PC-3 (cell line): ENCODE measurements at regions not wholly inside any gene's neighbourhood (a gene's known extent, or its start where the extent isn't known, plus 50 kb on each side); places are given as distances from the start of the nearest gene placed in this dataset.

ENCODE experiments used
- ATAC-seq: fragments of 200-7000 bp; cut with Tn5 transposase; 2 replicates; pipeline ENCODE4 v1.9.1; 2020; ENCODE audit warnings: mild to moderate bottlenecking, moderate library complexity
- BruUV-seq: library from RNA; stranded (reverse); fragments of 400-500 nt; replicated peaks from 2 replicates; lab custom pipeline; 2021; lab: Mats Ljungman, UMichigan
- CTCF ChIA-PET: fragments of 300-600 bp; sonication (Branson Sonifier 250); formaldehyde crosslinking; loops from one replicate; lab custom pipeline; 2022; ENCODE audit warnings: antibody characterized with exemption; lab: Charles Lee
- POLR2A ChIA-PET: fragments of 300-600 bp; sonication (Branson Sonifier 250); formaldehyde crosslinking; loops from one replicate; lab custom pipeline; 2022; ENCODE audit warnings: antibody characterized with exemption; ENCODE audit not compliant: unreplicated experiment; lab: Charles Lee
- DNase-seq: peaks from one replicate; pipeline ENCODE4 v3.0.0-alpha.2; 2015
- H2AFZ ChIP-seq: fragments of 300-600 bp; sonication (generic); 2 replicates; pipeline ENCODE4 v1.6.0; 2016; ENCODE audit warnings: antibody characterized with exemption, low read length
- H3F3A ChIP-seq: fragments of 300-600 bp; sonication (generic); one replicate; pipeline ENCODE4 v1.6.0; 2017; ENCODE audit warnings: antibody characterized with exemption, low read length, control low read depth, mild to moderate bottlenecking; ENCODE audit not compliant: unreplicated experiment
- H3K27ac ChIP-seq: fragments of 300-600 bp; sonication (generic); 2 replicates; pipeline ENCODE4 v1.5.1; 2016; ENCODE audit warnings: mild to moderate bottlenecking, low read length
- H3K27me3 ChIP-seq: fragments of 300-600 bp; sonication (generic); 2 replicates; pipeline ENCODE4 v1.6.1; 2016; ENCODE audit warnings: low read length, mixed read lengths
- H3K36me3 ChIP-seq: fragments of 300-600 bp; sonication (generic); 2 replicates; pipeline ENCODE4 v1.6.1; 2016; ENCODE audit warnings: low read depth, mixed run types, low read length, mixed read lengths
- H3K4me1 ChIP-seq: fragments of 300-600 bp; sonication (generic); 2 replicates; pipeline ENCODE4 v1.5.1; 2016; ENCODE audit warnings: low read length; ENCODE audit not compliant: insufficient read depth
- H3K4me2 ChIP-seq: fragments of 300-600 bp; sonication (generic); 2 replicates; pipeline ENCODE4 v1.6.0; 2016; ENCODE audit warnings: low read length
- H3K4me3 ChIP-seq: fragments of 300-600 bp; sonication (generic); 2 replicates; pipeline ENCODE4 v1.5.1; 2016; ENCODE audit warnings: mild to moderate bottlenecking, low read length, mixed read lengths
- H3K79me2 ChIP-seq: fragments of 300-600 bp; sonication (generic); 2 replicates; pipeline ENCODE4 v1.6.1; 2017; ENCODE audit warnings: low read length, mixed read lengths
- H3K9ac ChIP-seq: fragments of 300-600 bp; sonication (generic); 2 replicates; pipeline ENCODE4 v1.6.0; 2016; ENCODE audit warnings: mild to moderate bottlenecking, low read length
- H3K9me2 ChIP-seq: fragments of 300-600 bp; sonication (generic); replicated peaks from 2 replicates; pipeline ENCODE4 v1.6.1; 2016; ENCODE audit warnings: mixed run types, low read length, mixed read lengths
- H3K9me3 ChIP-seq: fragments of 300-600 bp; sonication (generic); 2 replicates; pipeline ENCODE4 v1.6.1; 2016; ENCODE audit warnings: low read length, mixed read lengths
- H4K20me1 ChIP-seq: fragments of 300-600 bp; sonication (generic); 2 replicates; pipeline ENCODE4 v1.6.1; 2016; ENCODE audit warnings: low read length, mixed read lengths
- EZH2 ChIP-seq: fragments of 300-600 bp; sonication (generic); IDR thresholded peaks from one replicate; pipeline ENCODE4 v1.6.1; 2017; ENCODE audit warnings: antibody characterized with exemption, mild to moderate bottlenecking, low read length; ENCODE audit not compliant: unreplicated experiment
- EZH2phosphoT487 ChIP-seq: fragments of 300-600 bp; sonication (generic); IDR thresholded peaks from 2 replicates; pipeline ENCODE4 v1.6.1; 2018; ENCODE audit warnings: mild to moderate bottlenecking, antibody characterized with exemption, low read length, borderline replicate concordance
- intact Hi-C: fragments of 100-400 bp; cut with micrococcal nuclease; formaldehyde crosslinking; loops from 2 replicates; pipeline ENCODE4 v1.9.0; 2023
- TF ChIP-seq, protein P1 (sequence below): fragments of 300-600 bp; sonication (generic); conservative IDR thresholded peaks from 2 replicates; pipeline ENCODE4 v1.5.1; 2017; ENCODE audit warnings: antibody characterized with exemption, low read depth, mild to moderate bottlenecking, low read length

DNA sequence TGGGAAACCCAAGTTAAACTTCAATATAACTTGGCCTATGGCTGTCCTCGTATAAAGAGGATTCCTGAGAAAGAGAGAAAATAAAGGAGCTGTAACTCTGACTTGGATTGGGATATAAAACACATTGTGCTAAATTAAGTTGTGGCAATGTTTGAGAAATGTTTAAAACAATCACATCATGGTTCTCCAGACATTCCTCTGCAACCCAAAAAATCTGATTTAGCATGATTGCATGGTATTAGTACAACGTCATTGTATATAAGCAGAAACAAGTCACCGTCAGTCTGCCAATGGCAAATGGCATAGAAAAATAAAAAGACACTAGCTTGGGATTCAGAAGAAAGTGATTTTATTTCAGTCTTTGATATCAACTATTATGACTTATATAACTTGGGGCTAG is 140.2 kb upstream of the FAM83B start:
- no TSS peak for BruUV-seq
- Histone ChIP-seq H2AFZ (no peak overlapping the region), H3K4me1 (no peaks in the 10 kb centered on the region), H3K9me3 (no peaks in the 10 kb centered on the region), H3K9me2 (no peaks in the 10 kb centered on the region), H3K27me3 (no peaks in the 10 kb centered on the region), H3K4me2 (no peak overlapping the region), H3K27ac (no peak overlapping the region), H3K36me3 (no peaks in the 10 kb centered on the region), H3K4me3 (no peak overlapping the region), H3K79me2 (no peaks in the 10 kb centered on the region), H3F3A (no peaks in the 10 kb centered on the region), H4K20me1 (no peaks in the 10 kb centered on the region), H3K9ac (no peak overlapping the region)
- POLR2A ChIA-PET: no interaction called here
- no peak for DNase-seq
- ATAC-seq: no peak
- TF ChIP-seq, protein P1, sequence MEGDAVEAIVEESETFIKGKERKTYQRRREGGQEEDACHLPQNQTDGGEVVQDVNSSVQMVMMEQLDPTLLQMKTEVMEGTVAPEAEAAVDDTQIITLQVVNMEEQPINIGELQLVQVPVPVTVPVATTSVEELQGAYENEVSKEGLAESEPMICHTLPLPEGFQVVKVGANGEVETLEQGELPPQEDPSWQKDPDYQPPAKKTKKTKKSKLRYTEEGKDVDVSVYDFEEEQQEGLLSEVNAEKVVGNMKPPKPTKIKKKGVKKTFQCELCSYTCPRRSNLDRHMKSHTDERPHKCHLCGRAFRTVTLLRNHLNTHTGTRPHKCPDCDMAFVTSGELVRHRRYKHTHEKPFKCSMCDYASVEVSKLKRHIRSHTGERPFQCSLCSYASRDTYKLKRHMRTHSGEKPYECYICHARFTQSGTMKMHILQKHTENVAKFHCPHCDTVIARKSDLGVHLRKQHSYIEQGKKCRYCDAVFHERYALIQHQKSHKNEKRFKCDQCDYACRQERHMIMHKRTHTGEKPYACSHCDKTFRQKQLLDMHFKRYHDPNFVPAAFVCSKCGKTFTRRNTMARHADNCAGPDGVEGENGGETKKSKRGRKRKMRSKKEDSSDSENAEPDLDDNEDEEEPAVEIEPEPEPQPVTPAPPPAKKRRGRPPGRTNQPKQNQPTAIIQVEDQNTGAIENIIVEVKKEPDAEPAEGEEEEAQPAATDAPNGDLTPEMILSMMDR: no peak
- TF ChIP-seq EZH2phosphoT487: no peak
- TF ChIP-seq EZH2: no peak
- intact Hi-C loops: no loop called here
- CTCF ChIA-PET: no interaction called here

DNA sequence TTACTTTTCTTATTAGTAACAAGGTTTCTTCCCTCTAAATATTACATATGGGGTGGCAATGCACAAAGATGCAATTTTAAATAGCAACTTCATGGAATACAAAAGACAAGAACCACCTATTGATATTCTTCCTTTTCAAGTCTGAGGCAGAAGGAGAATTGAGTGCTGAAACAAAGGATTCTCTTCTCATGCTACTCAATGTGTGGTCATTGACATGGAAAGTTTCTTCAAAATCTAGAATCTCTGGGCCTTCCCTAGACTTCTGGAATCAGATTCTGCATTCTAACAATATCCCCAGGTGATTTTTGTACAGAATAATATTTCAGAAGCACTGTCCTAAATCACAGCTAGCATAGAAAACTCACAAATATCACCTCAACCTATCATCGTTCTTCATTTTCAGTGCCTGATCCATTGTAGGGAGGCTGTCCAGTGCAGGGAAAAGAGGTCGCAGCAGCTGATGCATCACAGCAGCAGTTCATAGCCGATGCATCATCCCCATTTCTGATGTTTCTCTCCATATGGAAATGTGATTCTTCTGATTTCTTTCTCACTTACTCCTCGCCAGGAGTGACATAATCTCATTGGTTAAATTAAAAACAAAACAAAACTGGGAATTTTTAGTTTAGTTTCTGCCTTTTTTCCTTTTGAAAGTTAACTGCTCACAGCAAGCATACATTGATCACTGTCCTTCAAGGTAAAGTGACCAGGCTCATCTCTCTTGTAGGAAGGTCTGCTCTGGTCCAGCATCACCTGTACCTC is 139.5 kb upstream of the FAM83B start:
- ATAC-seq: no peak

DNA sequence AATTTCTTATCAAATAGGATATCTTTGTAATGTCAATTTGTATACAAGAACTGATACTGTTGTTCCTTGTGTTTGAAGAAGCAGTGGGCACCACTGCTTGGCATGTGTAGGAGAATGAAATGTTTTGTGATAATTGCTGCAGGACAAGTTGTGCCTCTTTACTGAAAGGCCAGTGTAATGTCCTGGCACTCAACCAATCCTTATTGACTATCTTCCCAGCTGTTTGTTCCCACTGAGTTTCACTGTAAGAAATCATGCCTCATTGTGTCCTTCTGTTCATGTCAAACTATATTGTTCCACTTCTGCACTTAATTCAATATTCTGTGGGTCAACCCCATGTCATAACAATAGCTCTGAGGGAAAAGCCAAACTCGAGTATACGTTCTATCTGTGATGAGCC is 136.1 kb upstream of the FAM83B start:
- Histone ChIP-seq H2AFZ (no peak overlapping the region), H3K4me2 (no peak overlapping the region), H3F3A (no peaks in the 10 kb centered on the region), H3K9me2 (no peaks in the 10 kb centered on the region), H3K36me3 (no peaks in the 10 kb centered on the region), H3K4me1 (no peaks in the 10 kb centered on the region), H3K4me3 (no peak overlapping the region), H3K9me3 (no peaks in the 10 kb centered on the region), H3K27ac (no peak overlapping the region), H3K9ac (no peak overlapping the region), H4K20me1 (no peaks in the 10 kb centered on the region), H3K27me3 (no peaks in the 10 kb centered on the region), H3K79me2 (no peaks in the 10 kb centered on the region)
- DNase-seq: no peak
- TF ChIP-seq EZH2: no peak
- ATAC-seq: no peak
- intact Hi-C loops: loop anchor here (10.0 kb wide), 1 partner anchor 164 kb away; no protein-coding TSS in a partner anchor
- ChIA-PET CTCF (no interaction called here), POLR2A (no interaction called here)
- no TSS peak for BruUV-seq

More for the DNA sequence above, 139.5 kb upstream of the FAM83B start:
- H2AFZ ChIP-seq: no peak overlapping the region
- DNase-seq: no peak
- no TSS peak for BruUV-seq
- no peaks in the 10 kb centered on the region for H3K79me2 ChIP-seq
- no peak overlapping the region for H3K27ac ChIP-seq
- H3K4me1 ChIP-seq: no peaks in the 10 kb centered on the region
- no peak overlapping the region for H3K4me2 ChIP-seq
- H3K9me2 ChIP-seq: no peaks in the 10 kb centered on the region
- H3K9me3 ChIP-seq: no peaks in the 10 kb centered on the region
- no peak overlapping the region for H3K9ac ChIP-seq
- TF ChIP-seq EZH2phosphoT487 (no peak), EZH2 (no peak)
- TF ChIP-seq, protein P1: no peak
- H4K20me1 ChIP-seq: no peaks in the 10 kb centered on the region
- H3K36me3 ChIP-seq: no peaks in the 10 kb centered on the region
- no peak overlapping the region for H3K4me3 ChIP-seq
- ChIA-PET CTCF (interaction anchor here (0.6 kb wide), 1 partner anchor 11 kb away, joined by 4 read pairs; no protein-coding TSS in a partner anchor), POLR2A (no interaction called here)
- H3F3A ChIP-seq: no peaks in the 10 kb centered on the region
- intact Hi-C loops: no loop called here
- H3K27me3 ChIP-seq: no peaks in the 10 kb centered on the region
